Hippocampal formation (tissue), 2 donors: ENCODE measurements at regions not wholly inside any gene's neighbourhood (a gene's known extent, or its start where the extent isn't known, plus 50 kb on each side); places are given as distances from the start of the nearest gene placed in this dataset.
A peak's percentile ranks its signal among the peaks of the same experiment; 100 is the strongest.

ENCODE experiments used
- DNase-seq, 2 donors: peaks; one replicate each; lab custom pipeline; 2025; lab: John Stamatoyannopoulos, UW

DNA sequence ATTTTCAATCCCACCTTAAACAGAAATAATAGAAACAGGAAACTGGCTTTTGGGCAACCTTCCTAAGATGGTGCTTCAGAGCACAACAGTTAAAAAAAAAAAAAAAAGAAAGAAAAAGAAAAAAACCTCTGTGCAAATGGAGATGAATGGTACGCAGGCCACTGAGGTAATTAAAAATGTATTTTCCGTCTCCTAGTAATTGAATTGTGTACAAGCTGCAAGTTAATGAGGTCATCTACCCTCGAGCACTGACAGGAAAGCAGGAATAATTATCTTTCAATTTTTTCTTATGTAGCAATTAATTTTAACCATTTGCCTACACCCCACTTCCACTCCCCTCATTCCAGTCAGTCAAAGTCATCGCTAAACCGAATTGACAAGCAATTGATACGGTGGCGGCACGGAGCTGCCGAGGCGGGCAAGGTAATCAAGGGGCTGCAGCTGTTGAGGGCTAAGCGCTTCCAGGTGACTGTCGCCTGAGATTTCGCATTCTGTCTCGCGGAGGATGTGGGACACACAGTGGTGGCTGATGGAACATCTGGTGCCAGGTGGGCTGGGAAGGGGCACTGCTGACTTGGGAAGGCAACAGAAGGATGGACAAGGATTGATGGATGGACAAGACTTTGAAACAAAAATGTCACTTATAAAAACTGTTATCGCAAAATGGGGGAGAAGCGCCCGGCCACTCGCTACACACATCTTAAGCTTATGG, 109.4 kb downstream of the RCN1 start:
- no peak for DNase-seq

DNA sequence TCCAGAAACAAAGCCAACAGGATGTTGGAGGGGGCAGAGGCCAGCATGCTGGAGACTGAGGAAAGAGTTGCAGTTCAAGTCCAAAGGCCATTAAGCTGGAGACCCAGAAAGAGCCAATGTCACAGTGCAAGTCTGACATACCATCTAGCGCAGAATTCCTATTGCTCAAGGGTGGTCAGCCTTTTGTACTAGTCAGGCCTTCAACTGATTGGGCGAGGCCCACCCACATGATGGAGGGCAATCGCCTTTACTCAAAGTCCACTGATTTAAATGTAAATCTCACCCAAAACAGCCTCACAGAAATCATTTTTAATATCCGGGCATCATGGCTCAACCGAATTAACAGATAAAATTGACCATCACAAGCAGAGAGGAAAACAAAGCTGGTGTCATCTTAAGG, 113.9 kb downstream of the RCN1 start:
- no peak for DNase-seq

DNA sequence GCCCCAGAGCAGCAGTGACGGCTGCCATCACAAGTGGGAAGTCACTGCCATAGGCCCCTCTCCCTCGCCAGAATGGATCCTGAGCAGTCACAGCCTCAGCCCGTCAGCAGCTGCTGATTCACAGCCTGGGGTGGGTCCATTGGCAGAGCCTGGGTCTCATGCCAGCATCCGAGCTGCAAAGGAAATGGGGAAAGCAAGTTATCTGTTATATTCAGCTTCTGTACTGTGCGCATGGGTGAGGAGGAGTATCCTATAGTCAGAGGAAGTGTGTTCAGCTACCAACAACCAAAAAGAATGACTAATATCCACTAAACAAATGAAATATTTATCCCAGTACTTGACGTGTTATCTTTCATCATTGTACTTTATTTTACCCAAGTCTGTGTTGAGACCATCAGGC, 119.7 kb downstream of the RCN1 start:
- DNase-seq: no peak

DNA sequence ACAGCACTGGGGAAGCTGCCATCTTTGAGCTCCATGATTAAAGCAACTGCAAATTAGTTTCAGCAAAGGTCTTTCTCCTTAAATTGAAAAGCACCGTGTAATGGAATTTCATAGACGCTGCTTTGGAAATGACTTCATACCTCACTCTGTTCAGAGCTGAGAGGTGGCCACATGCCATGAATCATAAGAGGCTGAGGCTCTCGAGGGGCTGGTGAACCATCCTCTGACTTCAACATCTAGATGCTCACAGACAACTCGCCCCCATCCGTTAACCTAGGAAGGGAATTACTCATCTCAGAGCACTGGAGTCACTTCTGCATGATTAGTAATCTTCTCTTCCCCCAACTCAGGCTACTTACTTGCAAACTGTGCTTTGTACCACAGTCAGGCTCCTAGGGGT, 122.3 kb downstream of the RCN1 start:
- no peak for DNase-seq

DNA sequence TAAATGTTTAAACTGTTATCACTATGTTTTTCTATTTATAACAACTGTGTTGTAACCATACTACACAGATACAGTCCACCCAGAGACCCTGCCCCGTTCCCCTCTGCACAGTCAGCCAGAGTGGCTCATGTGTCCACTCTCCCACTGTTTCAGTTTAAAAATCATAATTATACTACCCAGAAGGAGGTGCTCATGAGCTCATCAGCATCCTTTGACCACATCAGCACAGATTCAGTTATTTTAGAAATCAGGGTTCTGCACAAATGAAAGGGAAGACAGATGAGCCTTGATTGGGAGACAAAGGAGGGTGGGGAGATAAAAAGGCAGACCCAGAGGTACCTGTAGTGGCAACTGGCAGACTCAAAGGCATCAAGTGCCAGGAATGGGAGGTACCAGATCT, 124.3 kb downstream of the RCN1 start:
- no peak for DNase-seq

DNA sequence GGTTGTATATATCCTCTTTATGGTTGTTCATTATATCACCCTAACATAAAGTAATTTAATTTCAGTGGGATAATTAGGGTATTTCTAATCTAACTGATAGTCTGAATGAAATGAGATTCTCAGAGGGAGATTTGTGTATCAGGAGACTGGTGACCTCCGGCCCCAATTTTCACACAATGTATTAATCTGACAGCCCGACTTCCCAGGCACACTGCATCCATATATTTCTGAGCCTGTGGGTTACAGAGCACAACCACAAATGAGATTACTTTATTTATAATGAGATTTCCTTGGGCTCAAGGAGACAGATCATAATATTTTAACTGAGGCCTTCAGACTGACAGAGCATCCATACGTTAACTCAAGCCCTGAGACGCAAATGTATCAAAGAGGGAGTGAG, 125.9 kb downstream of the RCN1 start:
- DNase-seq: no peak

DNA sequence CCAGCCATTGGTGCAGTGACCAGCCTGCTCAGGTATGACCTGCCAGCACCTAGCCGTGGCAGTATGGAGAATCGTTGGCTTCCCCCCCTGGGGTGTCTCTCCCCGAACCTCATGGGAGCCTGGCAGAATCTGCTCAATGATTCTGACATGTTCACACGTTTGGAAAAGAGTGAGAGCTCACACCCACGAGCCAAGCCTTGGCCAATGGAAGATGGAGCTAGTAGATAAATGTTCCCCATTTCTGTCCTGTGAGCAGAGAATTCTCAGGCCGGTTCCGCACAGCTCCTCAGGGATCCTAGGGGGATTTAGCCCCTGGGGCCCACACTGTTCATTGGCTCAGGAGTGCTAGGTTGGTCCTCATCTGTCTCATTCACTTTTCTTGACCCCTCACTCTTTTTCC, 128.4 kb downstream of the RCN1 start:
- no peak for DNase-seq

DNA sequence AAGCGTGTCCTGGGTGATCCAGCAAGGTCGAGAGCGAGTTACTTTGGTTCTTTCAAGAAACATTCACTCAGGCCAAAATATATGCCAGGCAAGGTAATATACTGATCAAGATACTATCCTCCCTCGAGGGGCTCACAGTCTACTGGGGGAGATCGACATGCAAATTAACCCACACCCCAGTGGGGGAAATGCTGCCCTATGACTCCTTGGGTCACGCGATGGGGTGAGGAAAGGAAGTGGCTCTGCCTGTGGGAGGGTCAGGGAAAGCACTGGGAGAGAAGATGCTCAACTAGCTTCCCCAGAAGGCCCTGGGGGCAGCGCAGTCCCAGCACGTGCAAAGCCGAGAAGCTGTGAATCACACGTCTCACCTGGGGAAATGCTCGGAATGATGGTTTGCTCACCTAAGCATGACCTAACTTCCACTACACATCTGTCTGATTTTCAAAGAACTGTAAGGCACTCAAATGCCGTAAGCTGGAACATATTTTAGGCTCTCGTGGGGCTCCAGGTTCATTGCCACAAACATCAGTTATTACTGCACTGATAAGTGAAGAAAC, 130.7 kb downstream of the RCN1 start:
- no peak for DNase-seq

DNA sequence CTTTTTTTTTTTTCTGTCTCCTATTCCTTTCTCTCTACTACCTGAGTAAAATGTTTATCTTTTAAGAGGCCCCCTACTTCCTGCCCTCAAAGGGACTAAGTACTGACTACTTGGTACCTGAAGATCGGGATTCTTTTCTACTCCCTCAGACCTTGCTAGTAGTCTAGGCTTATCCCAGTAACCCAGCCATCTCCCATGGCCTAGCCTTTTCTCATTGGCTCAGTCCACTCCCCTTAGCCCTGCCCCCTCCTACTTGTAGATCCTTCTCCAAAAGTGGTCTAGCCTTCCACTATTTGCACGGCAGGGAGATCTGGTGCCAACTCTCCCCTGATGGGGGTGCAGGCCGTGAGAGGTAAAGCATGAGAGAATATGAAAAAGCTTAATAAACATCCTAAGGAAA, 133.7 kb downstream of the RCN1 start:
- DNase-seq: no peak

DNA sequence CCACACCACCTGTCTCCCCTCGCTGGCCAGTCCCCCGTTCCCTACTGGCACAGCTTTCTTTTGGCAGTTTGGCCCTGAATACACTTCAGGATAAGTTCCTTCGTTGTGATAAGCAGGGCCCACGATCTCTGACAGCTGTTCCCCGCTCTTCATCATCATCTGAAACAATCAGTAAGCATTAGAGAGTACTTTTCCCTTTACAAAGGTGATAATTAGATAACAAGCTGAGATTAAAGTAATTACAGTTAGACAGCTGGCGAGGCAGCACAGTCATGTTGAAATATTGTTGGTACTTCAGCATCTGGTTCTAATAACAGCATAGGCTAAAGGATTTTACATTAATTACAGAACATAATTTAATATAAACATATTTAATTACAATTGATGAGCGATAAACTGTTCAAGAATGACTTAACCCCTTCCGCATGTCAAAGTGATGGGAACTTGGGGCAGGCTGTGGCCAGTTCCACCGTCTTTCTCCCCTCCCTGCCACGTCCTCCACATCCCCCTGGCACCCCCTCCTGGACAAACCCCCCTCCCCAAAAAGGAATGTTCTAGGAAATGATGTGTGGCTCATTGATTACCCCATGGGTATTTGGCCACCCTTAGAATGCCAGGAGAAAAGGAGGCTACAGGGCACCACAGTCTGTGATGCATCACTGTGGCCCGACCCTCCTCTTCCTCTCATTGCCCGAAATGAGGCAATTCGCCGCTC, 134.9 kb downstream of the RCN1 start:
- no peak for DNase-seq

DNA sequence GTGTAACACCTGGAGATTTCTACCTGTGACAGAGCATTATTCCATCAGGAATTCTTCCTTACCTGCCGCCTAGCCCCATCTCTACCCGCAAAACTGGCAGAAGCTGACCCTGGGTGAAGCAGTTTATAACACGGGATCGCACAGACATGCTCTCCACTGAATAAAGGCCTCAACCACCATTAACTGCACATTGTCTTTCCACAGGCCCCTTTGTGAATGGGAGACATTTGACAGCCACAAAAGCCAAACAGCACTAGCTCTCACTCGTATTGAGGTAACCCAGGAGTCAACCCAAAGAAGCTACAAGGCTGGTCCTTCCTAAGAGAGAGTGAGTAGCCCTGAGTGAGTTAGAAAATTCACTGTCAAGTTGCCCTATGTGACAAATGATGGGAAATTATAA, 135.6 kb downstream of the RCN1 start:
- no peak for DNase-seq

DNA sequence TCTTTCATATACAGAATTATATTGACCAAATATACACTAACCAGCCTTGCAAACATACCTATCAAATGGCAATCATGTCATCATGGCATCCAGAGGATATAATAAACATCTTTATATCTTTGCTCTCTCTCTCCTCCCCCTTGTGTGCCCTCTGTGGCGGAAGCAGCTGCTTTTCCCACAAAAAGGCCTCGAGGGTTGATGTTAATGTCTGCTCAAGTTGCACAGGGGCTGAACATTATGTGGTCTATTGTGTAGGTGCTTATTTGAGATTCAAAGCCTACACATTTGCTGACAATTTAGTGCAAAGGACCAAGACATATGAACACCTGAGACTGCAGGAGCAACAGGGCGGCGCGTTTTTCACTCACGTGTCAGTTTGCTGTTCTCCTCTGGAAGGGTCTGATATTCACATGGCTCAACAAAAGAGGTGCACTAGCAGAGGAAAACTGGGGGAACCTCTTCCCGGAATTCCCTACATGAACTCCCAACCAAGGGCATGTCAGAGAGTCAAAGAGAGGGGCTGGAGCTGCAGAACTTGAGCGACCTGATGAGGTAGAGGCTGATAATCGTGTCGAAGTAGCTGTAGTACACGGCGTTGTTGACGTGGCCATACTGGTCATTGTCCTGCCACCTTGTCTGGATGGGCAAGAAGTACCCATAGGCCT, 138.8 kb downstream of the RCN1 start:
- no peak for DNase-seq

DNA sequence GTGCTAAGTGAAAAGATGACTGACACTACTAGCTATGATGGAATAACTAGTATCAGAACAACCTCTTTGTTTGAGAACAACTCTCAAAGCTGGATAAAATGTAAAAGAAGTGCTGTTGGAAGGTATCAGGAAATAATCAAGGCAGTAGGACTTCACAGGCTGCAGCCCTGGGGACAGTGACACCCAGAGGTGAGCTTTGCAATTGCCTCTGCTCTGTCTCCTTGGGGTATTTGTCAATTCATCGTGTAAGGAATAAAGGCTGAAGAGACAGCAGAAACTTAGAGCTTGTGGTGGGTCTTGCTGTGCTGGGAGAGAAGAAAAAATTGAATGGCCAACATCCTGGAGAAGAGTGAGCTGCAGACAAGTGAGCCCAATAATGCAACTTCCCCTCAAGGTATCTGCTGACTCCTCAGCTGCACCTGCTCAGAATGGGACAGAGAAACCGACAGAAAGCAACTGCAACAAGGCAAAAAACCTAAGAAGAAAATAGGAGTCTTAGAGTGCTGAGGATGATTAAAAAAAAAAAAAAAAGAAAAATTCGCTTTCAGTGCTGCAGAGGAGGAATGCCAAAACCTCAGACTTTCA, 141.1 kb downstream of the RCN1 start:
- DNase-seq: no peak

DNA sequence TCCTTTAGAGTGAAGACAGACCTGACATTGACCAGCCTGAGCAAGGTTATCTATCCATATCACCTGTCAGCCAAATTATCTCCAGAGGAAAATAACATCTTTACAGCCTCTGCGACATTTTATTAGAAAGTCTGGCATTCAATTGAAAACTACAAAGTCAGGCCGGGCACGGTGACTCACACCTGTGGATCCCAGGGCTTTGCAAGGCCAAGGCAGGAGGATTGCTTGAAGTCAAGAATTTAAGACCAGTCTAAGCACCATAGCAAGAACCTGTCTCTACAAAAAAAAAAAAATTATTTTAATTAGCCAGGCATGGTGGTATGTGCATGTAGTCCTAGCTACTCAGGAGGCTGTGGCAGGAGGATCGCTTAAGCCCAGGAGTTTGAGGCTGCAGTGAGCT, 141.6 kb downstream of the RCN1 start:
- DNase-seq: no peak

DNA sequence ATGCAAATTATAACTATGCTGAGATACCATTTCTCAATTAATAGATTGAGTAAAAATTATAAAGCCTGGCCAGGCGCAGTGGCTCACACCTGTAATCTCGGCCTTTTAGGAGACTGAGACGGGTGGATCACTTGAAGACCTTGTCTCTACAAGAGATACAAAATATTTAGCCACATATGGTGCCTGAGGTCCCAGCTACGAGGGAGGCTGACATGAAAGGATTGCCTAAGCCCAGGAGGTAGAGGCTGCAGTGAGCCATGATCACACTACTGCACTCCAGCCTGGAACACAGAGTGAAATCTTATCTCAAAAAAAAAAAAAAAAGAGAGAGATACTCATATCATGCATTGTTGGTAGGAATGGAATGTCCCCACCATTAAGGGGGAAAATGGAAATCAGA, 142.4 kb downstream of the RCN1 start:
- DNase-seq: no peak

DNA sequence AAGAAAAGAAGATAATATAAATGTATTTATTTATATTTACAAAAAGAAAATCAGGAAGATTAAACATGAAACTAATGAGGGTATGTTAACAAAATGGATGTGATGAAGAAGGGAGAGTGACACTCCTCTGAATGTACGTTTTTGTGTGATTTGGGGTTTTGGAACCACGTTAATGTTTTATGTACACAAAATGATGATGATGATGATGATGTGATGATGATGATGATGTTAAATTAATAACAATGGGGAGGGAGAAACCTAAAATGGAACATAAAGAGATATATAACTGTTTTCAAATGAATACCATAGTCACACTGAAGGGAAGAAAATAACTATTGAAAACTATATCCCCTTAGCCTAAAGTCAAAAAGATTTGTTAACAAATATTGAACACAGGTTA, 143.1 kb downstream of the RCN1 start:
- DNase-seq: no peak

DNA sequence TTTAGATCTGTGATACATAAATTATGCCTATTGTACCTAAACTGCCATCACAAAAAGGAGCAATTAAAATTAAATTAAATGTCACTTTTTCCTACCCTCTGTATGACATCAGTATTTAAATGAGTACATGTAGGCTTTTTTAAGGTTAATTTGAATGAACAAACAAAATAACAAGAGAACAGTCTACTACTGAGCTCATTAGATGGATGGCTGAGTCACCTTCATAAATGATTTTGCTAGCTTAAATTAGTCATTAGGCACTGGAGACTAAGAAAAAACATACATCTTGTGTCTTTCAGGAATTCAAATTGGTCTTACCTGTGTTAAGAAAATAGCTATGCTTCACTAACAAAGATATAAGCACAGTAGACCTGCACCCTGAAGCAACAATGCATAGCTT, 153.6 kb downstream of the RCN1 start:
- no peak for DNase-seq

DNA sequence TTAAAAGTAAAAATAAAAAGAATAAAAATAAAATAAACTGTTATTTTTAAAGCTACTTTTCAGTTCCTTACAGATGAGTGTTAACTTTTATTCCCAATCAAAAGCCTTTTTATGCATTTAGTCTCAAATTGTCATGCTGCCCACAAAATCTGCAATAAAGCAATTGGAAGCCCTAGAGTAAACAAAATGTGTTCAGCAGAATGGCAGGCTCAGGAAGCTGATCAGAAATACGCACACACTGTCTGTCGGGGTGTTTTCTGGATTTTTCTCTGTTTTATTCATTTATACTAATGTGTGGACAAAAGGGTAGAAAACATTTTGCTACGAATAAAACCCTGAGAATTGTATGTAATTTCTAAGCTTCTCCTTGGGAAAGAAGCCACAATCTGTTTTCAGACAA, 162.8 kb downstream of the RCN1 start:
- no peak for DNase-seq

DNA sequence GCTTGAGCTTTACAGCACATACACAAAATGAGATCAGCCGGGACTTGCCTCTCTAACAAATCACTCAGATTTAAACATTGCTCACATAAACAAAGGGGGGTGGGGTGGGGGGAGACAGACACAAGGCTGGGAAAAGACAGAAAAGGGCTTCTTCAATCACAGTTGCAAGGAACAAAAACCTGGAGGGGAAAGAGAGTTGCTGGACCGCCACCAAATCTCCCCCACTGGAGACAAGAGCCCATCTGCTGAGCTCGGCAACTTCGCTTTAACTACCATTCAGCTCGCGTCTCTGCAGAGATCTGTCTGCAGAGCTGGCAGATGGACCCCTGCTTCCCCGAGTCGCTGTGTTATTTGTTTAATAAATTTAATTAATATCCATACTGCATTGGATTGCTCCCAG, 165.0 kb downstream of the RCN1 start:
- DNase-seq: no peak

DNA sequence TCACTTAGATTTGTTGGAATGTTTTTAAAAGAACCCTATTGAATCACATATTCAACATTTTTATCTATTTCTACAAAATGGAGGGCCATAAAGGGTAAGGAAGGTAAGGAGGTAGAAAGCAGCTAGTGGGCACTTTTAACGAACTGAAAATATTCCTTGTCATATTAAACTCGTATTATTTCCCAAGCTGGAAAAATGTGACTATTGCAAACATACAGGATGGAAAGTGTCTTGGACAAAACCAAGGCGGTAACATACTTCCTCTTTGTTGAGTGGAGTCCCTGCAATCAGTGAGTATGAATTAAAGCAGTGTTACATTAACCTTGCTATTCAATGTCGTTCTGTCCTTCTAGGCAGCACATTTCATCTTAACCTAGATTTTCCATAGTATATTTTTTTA, 165.6 kb downstream of the RCN1 start:
- DNase-seq: no peak

DNA sequence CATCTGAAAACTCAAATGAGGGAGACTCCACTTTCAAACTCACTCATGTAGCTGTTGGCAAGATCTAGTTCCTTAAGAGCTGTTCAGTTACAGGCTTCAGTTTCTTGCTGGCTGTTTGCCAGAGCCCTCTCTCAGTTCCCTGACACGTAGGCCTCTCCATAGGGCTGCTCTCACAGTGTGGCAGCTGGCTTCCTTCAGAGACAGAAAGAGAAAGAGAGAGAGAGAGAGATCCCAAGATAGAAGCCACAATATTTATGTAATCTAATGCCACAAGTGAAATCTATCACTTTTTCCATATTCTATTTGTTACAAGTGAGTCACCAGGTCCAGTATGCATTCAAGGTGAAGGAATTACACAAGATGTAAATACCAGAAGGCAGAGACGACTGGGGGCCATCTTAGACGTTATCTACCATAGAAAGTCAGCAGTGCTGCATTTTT, 168.8 kb downstream of the RCN1 start:
- peak in 1 of 2 donors; percentile 4 for DNase-seq

DNA sequence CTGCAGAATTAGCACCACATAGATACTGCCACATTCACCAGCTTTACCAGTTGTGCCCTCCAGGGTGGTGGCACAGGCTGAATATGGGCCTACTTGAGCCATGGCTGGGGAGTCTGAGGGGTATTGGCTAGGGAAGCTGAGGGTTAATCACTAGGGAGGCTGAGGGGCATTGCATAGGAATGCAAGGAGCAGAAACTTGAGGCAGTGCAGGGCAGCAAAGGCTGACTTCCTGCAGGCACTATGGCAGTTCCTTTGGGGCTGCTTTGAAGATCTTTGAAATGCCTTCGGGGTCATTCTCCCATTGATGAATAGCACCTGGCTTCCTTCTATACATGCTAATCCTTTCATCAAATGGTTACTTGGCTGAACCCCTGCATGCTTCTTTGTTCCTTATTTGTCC, 171.5 kb downstream of the RCN1 start:
- no peak for DNase-seq

DNA sequence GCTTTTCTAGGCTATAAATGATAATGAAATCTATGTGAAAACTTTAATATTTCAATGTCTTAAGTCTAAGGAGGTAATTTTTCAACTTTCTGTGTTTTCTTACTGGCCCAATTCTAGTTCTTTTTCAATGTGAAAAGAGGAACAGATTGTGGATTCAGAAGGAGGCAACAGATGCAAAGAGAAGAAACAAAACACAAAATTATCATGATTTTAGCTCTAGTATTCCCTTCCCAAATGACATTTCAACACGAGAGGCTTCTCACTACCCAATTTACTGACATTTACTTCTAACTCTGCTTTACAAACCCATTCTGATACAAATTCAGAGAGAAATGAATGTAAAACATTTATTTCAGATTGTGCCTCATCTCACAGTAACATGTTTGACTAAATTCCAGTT, 169.4 kb downstream of the WT1 start:
- DNase-seq: no peak
